Inferior parietal cortex (tissue), 1 donor: ENCODE measurements at regions not wholly inside any gene's neighbourhood (a gene's known extent, or its start where the extent isn't known, plus 50 kb on each side); places are given as distances from the start of the nearest gene placed in this dataset.

Source experiments
- DNase-seq: peaks from one replicate; pipeline ENCODE4 v3.0.0-alpha.2; 2016; ENCODE audit errors: extremely low spot score

DNA sequence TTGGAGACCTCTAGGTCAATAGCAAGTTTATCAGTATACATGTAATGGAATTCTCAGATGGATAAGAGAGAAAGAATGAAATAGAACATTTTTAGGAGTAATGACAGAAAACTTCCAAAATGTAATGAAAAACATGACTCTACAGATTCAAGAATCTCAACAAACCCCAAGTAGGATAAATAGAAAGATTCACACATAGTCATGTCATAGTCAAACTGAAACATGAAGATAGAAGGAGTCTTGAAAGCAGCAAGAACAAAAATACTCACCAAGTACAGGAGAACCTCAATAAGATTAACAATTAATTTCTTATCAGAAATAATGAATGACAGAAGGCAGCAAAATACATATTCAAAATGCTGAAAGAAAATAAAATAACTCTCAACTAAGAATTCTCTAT is 164.5 kb downstream of the SPATA31D1 start:
- no peak for DNase-seq

GRCh38 chr9:82154573-82154972 is 166.0 kb downstream of the SPATA31D1 start:
- no peak for DNase-seq

- DNase-seq = no peak
Measured at GRCh38 chr9:82161876-82162275, 173.3 kb downstream of the SPATA31D1 start.

DNA sequence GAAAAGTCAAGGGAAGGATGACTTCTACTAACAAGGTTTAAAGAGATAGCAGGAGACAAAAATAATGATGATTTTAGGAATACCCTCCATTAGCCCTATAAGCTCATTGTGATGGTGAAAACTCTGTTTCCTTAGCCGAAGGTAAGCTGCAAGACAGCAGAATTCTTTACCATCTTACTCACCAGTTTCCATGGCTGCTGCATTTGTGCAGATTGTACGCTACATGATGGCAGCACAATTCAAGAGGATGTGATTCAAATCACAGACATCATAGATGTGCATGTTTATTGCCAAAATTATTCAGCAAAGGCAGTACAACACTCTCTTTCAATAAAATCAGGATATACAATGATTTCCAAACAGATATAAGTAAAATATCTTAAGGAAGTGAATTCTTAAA is 175.6 kb downstream of the SPATA31D1 start:
- DNase-seq = no peak

DNA sequence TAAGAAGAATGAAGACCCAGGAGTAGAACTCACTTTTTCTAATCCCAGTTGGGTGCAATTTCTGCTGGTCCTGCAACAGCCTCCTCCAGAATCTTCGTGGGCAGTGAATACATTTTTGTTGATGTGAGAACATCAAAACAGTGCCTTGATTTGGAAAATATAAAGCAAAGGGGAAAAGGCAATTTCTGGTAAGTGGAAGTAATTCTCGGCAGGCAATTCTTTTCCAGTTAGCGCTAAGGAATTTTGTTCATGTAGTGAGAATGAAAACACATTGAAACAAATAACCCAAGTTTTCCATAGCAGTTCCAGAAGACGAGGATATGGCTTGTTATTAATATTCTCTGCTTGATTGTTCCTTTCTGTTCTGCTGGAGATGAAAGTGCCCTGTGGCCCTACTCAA is 178.7 kb downstream of the SPATA31D1 start:
- no peak for DNase-seq

GRCh38 chr9:82168585-82168984 is 180.0 kb downstream of the SPATA31D1 start:
- no peak for DNase-seq

- DNase-seq = no peak
Measured at GRCh38 chr9:82170866-82171265, 182.3 kb downstream of the SPATA31D1 start.

DNA sequence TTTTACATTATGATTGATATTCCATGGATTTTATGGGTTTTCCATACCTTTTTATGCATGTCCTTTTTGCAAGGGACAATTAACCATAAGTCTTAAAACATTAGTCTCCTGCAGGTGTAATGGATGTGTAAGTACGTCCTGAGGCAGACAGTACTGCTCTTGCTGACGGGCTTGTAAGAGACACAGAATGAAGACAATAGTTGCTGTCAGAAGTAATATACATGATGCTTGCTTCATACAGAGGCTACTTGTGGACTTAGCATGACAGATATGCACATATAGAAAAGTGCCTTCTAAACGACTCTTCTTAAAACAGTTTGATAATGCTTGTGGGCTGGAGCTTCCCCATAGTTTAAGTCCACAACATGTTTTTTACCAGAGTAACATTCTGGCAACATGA is 182.7 kb downstream of the SPATA31D1 start:
- no peak for DNase-seq

DNA sequence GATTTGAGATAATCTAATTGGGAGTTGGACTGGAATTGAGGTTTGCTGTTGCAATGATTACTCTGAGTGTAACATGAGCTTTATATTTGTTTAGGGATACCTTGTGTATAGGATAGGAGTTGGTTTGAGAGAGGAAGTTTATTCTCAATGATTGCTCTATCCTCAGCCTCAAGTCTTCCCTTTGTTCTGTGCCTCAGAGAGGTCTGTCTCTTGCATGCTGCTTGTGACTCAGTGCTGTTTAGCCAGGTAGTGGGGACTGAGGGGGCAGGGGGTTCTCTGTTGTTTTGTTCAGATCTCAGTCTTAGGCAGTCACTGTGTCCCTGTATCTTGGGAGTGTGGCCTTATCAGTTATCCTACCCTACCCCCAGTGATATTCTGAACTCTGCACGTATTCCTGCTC is 192.1 kb downstream of the SPATA31D1 start:
- DNase-seq = no peak

- no peak for DNase-seq
Measured at GRCh38 chr9:82183181-82183860, 194.7 kb downstream of the SPATA31D1 start.

DNA sequence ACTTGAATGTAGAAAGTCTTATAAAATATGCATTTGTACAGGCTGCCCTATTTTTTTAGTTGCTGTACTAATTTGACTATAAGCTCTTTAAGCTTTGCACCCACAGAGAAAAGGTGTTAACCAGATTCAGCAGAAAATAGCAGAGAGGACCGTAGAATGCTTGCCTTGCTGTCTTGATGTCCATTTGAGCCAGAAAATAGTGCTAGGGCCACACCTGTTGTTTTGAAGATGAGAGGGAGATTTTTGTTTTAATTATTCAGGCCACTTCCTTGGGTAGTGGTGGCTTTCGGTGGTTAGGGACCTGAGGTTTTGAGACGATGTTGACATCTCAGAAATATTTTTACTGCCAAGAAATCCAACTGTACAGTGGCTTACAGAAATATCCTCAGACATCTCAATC is 196.0 kb downstream of the SPATA31D1 start:
- DNase-seq = no peak

GRCh38 chr9:82188817-82189216 is 200.2 kb downstream of the SPATA31D1 start:
- DNase-seq = no peak

GRCh38 chr9:82191082-82191770 is 202.7 kb downstream of the SPATA31D1 start:
- DNase-seq = no peak

DNA sequence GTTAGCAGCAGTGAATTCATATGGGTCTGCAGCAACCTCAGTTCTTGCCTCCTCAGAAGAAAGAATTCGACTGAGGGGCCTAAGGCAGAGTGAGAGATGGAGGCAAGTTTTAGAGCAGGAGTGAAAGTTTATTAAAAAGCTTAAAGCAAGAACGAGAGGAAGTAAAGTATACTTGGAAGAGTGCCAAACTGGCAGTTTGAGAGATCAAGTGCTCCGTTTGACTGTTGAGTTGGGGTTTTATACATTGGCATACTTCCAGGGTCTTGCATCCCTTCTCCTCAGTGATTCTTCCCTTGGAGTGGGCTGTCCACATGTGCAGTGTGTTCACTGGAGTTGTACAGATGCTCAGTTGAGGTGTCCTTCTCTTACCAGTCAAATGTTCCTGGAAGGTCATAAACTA is 203.6 kb downstream of the SPATA31D1 start:
- DNase-seq = no peak

GRCh38 chr9:82196622-82197441 is 208.3 kb downstream of the SPATA31D1 start:
- DNase-seq = no peak

GRCh38 chr9:82201196-82201595 is 212.6 kb downstream of the SPATA31D1 start:
- DNase-seq = no peak

- DNase-seq = no peak
Measured at GRCh38 chr9:82202808-82203207, 214.2 kb downstream of the SPATA31D1 start.

DNA sequence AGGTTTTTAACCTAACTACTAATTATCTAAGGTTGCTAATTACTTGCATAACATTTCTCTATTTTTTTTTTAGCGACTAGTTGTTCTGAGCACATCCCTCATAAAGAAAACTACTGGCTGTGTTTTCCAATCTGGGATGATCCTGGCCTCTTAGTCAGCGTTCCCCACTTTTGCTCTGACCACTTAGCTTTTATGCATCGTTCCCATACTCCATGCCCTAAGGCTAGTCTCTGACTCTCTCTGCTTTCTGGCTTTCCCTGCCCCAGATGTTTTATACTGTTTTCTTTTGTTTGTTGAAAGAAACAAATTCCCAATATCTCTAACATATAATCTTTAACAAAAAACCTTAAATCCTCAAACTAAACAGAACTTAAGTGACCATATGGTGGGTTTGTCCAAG is 217.9 kb downstream of the SPATA31D1 start:
- DNase-seq = no peak

GRCh38 chr9:82206946-82207345 is 218.4 kb downstream of the SPATA31D1 start:
- no peak for DNase-seq

DNA sequence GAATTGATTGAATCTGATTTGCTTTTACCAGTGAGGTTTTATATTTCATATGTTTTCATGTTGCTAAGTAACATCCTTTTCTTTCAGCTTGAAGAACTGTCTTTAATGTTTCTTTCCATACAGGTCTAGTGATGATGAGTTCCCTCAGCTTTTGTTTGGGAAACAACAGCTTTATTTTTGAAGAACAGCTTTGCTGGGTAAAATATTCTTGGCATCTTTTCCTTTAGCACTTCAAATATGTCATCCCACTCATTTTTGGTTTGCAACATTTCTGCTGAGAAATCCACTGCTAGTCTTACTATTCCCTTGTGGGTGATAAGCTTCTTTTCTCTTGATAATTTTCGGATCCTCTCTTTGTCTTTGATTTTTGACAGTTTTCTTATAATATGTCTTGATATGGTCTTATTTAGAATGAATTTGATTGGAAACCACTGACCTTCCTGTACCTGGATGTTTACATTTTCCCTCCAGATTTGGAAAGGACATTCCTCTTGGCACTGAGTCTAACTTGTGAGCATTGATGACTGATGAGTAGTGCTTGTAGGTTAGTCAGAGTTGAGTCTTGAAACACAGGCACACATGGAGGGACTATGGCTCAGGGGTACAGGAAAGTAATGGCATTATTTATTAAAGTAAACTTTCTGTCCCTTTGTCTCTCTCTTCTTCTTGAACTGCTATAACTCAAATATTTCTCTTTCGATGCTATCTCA is 220.3 kb downstream of the SPATA31D1 start:
- DNase-seq = no peak

- DNase-seq = no peak
Measured at GRCh38 chr9:82209797-82210470, 221.4 kb downstream of the SPATA31D1 start.

GRCh38 chr9:82212885-82213284 is 224.3 kb downstream of the SPATA31D1 start:
- DNase-seq = no peak
